Iris pigment epithelial cell (primary cell): ENCODE measurements at regions not wholly inside any gene's neighbourhood (a gene's known extent, or its start where the extent isn't known, plus 50 kb on each side); places are given as distances from the start of the nearest gene placed in this dataset.

Experiments
- DNase-seq: peaks from one replicate; pipeline ENCODE4 v3.0.0-alpha.2; 2011; ENCODE audit warnings: low read depth

DNA sequence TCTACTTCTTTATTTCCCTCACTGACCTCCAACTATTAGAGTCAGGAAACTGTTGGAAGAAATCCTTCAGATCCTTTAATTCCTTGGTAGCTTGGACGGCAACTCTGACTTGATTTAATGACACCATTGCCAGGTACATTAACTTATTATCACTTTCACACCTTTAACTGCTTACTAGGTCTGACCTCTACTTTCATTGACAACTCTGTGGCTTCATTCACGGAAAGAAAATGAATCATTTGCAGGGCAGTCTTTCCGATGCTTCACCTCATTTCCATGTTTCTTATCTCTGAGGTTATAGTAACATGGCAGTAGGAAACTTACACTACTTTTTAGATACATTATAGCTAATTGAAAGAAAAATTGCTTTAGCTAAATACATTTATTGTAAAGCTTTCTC is 82.6 kb upstream of the PDGFD start:
- no peak for DNase-seq

DNA sequence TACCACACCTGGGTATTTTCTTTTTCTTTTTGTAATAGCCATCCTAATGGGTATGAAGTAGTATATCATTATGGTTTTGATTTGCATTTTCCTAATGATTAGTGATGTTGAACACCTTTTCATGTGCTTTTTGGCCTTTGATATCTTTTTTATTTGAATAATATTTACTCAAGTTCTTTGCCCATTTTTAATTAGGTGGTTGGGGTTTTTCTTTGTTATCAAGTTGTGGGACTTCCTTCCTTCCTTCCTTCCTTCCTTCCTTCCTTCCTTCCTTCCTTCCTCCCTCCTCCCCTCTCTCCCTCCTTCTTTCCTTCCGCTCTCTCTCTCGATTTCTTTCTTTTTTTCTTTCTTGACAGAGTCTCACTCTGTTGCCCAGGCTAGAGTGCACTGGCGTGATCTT is 75.0 kb upstream of the PDGFD start:
- no peak for DNase-seq

DNA sequence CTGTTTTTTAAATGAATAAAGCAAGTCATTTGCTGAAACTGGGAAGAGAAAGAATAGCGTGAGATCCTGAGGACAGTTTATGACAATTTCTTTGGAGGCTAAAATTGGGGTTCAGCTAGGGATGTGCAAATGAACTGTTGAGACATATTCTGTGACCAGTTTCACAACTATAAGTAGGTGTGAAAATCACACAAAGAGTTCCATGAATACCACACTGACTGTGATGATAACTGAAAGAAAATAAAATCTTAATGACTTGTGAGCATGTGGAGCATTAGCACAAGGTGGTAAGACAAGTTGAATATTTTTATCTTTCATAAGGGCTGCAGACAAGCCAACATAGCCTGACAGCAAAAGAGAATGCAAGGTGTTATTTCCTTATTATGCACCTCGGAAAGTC is 61.1 kb upstream of the PDGFD start:
- no peak for DNase-seq

DNA sequence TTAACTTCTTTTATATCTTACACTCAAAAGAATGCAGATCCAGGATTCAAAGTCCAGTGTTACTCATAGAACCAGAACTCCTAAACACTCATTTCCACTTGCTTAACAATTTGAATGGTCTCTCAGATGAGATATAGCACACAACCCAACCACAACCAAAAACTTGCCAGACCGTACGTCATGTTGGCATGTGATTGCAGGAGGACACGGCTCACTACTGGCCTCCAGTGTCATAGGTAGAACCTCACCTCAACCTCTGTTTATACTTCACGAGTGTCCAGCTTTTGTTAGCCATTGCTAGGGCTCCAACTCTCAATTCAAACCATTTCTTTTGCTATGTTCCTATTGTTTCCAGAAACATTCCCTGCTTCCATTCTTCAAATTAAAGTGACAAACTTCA is 58.5 kb upstream of the PDGFD start:
- no peak for DNase-seq

DNA sequence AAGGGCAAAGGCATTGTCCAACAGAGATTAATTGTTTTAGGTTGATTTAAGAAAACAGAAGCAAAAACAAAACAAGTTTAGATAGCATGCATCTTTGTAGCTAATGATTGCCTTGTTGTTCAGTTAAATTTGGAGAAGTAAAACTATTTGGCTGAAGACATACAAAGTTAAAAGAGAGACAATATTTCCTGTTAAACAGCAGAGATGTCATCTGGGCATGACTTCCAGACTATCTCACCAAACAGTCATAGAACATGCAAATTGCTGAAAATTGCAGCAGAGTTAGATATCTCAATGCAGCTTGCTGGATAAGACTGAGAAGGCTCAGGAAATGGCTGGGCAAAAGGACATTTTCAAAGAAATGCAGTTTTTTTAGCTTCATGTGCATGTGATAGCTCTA is 57.5 kb upstream of the PDGFD start:
- no peak for DNase-seq

DNA sequence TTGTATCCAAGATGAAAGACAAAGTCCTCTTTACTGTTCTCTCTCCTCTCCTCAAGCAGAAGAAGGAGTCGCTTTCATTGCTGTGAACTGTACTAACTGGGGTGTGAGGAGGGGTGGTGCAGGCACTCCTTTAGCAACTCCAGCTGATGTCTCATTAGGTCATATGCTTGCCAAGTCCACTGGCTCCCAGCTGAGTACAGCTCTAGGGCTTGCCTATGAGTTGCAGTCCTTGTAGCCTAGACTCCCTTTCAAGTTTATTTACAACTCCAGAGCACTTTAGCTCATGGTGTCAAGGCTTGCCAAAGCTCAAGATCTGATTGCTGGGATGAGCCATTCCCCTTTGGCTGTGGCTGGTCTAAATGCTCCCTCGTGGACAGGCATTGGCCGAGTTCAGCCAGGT is 55.1 kb upstream of the PDGFD start:
- DNase-seq = peak; percentile 17

DNA sequence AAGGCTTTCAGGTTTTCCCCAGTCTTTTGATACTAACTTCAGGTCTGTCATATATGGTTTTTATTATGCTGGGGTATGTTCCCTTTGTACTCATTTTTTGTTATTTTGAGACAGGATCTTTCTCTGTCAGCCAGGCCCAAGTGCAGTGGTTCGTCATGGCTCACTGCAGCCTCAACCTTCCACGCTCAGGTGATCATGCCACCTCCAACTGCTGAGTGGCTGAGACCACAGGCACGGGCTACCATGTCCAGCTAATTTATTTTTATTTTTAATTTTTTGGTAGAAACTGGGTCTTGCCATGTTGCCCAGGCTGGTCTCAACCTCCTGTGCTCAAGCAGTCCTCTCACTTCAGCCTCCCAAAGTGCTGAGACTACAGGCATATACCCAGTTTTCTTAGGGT is 50.6 kb upstream of the PDGFD start:
- no peak for DNase-seq
